GM12891 (cell line): ENCODE measurements at regions not wholly inside any gene's neighbourhood (a gene's known extent, or its start where the extent isn't known, plus 50 kb on each side); places are given as distances from the start of the nearest gene placed in this dataset.
"Not testable (repeated sequence)": the region's sequence is repeated elsewhere in the genome, so short reads cannot be mapped to it uniquely, and the experiment has no call there.

Experiments
- POLR2A ChIP-seq: IDR thresholded peaks from 2 replicates; pipeline ENCODE4 v1.6.1; 2011; ENCODE audit warnings: low read depth, low read length, control low read depth
- POLR2AphosphoS5 ChIP-seq: IDR thresholded peaks from 2 replicates; pipeline ENCODE4 v1.6.1; 2011; ENCODE audit warnings: low read depth, low read length, control low read depth
- POU2F2 ChIP-seq: IDR thresholded peaks from 2 replicates; pipeline ENCODE4 v1.6.1; 2011; ENCODE audit warnings: low read depth, mild to moderate bottlenecking, control low read depth, low read length, moderate library complexity
- SPI1 ChIP-seq: IDR thresholded peaks from 2 replicates; pipeline ENCODE4 v1.6.1; 2011; ENCODE audit warnings: low read depth, low read length, control low read depth
- TAF1 ChIP-seq: IDR thresholded peaks from 2 replicates; pipeline ENCODE4 v1.6.1; 2011; ENCODE audit warnings: low read depth, low read length, control low read depth

DNA sequence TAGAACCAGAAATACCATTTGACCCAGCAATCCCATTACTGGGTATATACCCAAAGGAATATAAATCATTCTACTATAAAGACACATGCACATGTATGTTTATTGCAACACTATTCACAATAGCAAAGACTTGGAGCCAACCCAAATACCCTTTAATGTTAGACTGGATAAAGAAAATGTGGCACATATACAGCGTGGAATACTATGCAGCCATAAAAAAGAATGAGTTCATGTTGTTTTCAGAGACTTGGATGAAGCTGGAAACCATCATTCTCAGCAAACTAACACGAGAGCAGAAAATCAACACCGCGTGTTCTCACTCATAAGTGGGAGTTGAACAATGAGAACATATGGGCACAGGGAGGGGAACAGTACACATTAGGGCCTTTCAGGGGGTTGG, 79.9 kb downstream of the RFPL4B start:
- TF ChIP-seq POLR2A, POLR2AphosphoS5, TAF1, SPI1, POU2F2: not testable (repeated sequence)
